Gastrocnemius medialis (tissue), 4 donors: ENCODE measurements at regions not wholly inside any gene's neighbourhood (a gene's known extent, or its start where the extent isn't known, plus 50 kb on each side); places are given as distances from the start of the nearest gene placed in this dataset.

Experiments
- ATAC-seq, 2 donors: fragments of 150-250 bp; one replicate each; pipeline ENCODE4 v1.9.1; 2016
- DNase-seq, 2 donors: peaks; one replicate each; pipeline ENCODE4 v3.0.0-alpha.2; 2019
- H3K27ac ChIP-seq, 4 donors: fragments of 200-600 bp; sonication (generic); 1 replicate in 1 of 4; 2 replicates in 3 of 4; pipeline ENCODE4 v1.5.1; 2016 to 2018; ENCODE audit warnings: mild to moderate bottlenecking in 2 of 4, moderate library complexity in 1 of 4
- H3K27me3 ChIP-seq, 3 donors: fragments of 200-600 bp; sonication (generic) in 2 of 3; 1 replicate in 1 of 3; 2 replicates in 2 of 3; pipeline versions ENCODE4 v1.5.1 to v1.6.0; 2016 to 2019; ENCODE audit warnings: mild to moderate bottlenecking in 1 of 3, moderate library complexity in 1 of 3
- H3K36me3 ChIP-seq, 2 donors: fragments of 200-600 bp; sonication (generic) in 1 of 2; one replicate each; pipeline ENCODE4 v1.5.1; 2017 to 2018
- H3K4me1 ChIP-seq, 2 donors: fragments of 200-600 bp; sonication (generic) in 1 of 2; one replicate each; pipeline ENCODE4 v1.5.1; 2016 to 2017; ENCODE audit warnings: mild to moderate bottlenecking in 2 of 2
- H3K4me3 ChIP-seq, 4 donors: fragments of 200-600 bp; sonication (generic) in 3 of 4; 1 replicate in 1 of 4; 2 replicates in 3 of 4; pipeline ENCODE4 v1.5.1; 2016 to 2019; ENCODE audit warnings: mild to moderate bottlenecking in 2 of 4
- H3K9me3 ChIP-seq, 3 donors: fragments of 200-600 bp; sonication (generic) in 2 of 3; 1 replicate in 1 of 3; 2 replicates in 2 of 3; pipeline ENCODE4 v1.5.1; 2016 to 2019
- POLR2A ChIP-seq, 2 donors: fragments of 450-650 bp; IDR thresholded peaks; one replicate each; pipeline ENCODE4 v1.6.1; 2017; ENCODE audit warnings: antibody characterized with exemption in 2 of 2, mild to moderate bottlenecking in 2 of 2, moderate library complexity in 2 of 2
- in situ Hi-C, 4 donors: fragments of 200-750 bp; cut with MboI; loops; one replicate each; pipeline versions ENCODE4 v1.15.0 to v1.8.0; 2017; ENCODE audit warnings: low sequenced_read_pairs in 4 of 4
- intact Hi-C: fragments of 100-400 bp; cut with DNase I; formaldehyde crosslinking; loops from one replicate; pipeline ENCODE4 v1.15.1; 2023; ENCODE audit warnings: low total_unique reads
- TF ChIP-seq, protein P1 (sequence below), 5 experiments: fragments of 450-650 bp in 3 of 5; fragments of 200-600 bp in 2 of 5; sonication (generic) in 2 of 5; IDR thresholded peaks in 4 of 5; conservative IDR thresholded peaks in 1 of 5; 1 replicate in 4 of 5; 2 replicates in 1 of 5; pipeline ENCODE4 v1.5.1; 2016 to 2019; ENCODE audit warnings: antibody characterized with exemption in 5 of 5, mild to moderate bottlenecking in 3 of 5, moderate library complexity in 3 of 5

DNA sequence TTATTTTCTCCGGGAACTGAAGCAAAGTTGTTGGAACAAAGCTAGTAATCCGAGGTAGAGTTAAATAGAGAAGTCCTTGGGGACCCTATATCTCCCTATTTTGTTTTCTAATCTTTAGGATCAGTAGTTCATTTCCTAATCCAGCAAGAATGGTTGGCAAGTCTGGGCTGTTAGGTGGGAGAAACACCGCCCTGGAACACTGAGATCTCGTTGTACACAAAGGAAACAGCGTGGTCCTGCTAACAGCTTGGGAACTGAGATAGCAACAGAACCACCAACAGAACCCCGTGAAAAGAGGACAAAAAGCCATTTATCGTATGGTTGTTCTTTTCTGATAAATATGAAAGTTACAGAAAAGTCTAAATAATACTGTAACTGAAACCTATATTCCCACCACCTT is 121.9 kb upstream of the CDC42BPA start:
- H3K4me3 ChIP-seq, result no peak overlapping the region

DNA sequence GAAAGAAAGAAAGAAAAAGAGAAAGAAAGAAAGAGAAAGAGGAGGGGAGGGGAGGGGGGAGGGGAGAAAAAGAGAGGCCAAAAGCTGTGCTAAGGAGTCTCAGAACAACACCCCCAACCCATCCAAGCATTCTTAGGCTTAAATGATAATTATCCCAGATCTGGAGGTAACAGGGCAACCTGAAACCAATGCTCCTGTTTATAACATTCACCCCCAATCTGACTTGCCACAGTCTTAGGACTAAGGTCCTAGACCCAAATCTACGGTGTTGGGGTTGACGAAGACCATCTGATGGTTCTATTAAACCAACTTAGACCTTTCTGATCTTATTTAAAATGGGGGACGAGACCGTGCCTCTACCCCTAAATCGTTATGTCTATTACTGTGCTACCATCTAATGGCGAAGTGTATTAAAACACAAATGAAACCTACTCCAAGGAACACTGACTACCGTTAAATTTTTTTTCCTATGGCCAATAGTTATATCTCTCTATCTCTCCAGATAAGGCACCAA is 119.3 kb upstream of the CDC42BPA start:
- H3K27me3 ChIP-seq, result no peaks in the 10 kb centered on the region
- no peaks in the 10 kb centered on the region for H3K36me3 ChIP-seq
- DNase-seq, result no peak
- peak overlapping the region; percentile 46 to 61 (median 52) for H3K4me3 ChIP-seq
- peak; percentile 87 to 90 for ATAC-seq
- TF ChIP-seq, protein P1, sequence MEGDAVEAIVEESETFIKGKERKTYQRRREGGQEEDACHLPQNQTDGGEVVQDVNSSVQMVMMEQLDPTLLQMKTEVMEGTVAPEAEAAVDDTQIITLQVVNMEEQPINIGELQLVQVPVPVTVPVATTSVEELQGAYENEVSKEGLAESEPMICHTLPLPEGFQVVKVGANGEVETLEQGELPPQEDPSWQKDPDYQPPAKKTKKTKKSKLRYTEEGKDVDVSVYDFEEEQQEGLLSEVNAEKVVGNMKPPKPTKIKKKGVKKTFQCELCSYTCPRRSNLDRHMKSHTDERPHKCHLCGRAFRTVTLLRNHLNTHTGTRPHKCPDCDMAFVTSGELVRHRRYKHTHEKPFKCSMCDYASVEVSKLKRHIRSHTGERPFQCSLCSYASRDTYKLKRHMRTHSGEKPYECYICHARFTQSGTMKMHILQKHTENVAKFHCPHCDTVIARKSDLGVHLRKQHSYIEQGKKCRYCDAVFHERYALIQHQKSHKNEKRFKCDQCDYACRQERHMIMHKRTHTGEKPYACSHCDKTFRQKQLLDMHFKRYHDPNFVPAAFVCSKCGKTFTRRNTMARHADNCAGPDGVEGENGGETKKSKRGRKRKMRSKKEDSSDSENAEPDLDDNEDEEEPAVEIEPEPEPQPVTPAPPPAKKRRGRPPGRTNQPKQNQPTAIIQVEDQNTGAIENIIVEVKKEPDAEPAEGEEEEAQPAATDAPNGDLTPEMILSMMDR (IDR thresholded peaks at IDR 0.05 in 4 of 5, conservative IDR thresholded peaks at IDR 0.05 in 1 of 5), result peak; percentile 9 to 55 (median 45)
- no peak for TF ChIP-seq POLR2A (IDR thresholded peaks at IDR 0.05)
- no peaks in the 10 kb centered on the region for H3K9me3 ChIP-seq
- in situ Hi-C loops (loop anchor here (10.0 to 25.0 kb wide), 7 partner anchors 193 to 825 kb away; no protein-coding TSS in a partner anchor), intact Hi-C loops (loop anchor here (1.0 to 10.0 kb wide), 5 partner anchors 123 to 525 kb away; partner anchors contain the start of gene CDC42BPA)
- H3K27ac ChIP-seq, result peak overlapping the region in 2 of 4 donors; percentile 11 to 59
- H3K4me1 ChIP-seq, result peaks cover 11 to 27% of the 10 kb centered on the region in 2 donors

More for the DNA sequence above, 121.9 kb upstream of the CDC42BPA start:
- ATAC-seq (peak; percentile 32 to 47), DNase-seq (no peak)
- Histone ChIP-seq H3K36me3 (no peaks in the 10 kb centered on the region), H3K27ac (peak overlapping the region; percentile 22 to 73 (median 54)), H3K4me1 (peaks cover 9 to 27% of the 10 kb centered on the region in 2 donors), H3K9me3 (no peaks in the 10 kb centered on the region), H3K27me3 (no peaks in the 10 kb centered on the region)
- TF ChIP-seq, protein P1 (IDR thresholded peaks at IDR 0.05 in 4 of 5, conservative IDR thresholded peaks at IDR 0.05 in 1 of 5), result no peak
- no peak for TF ChIP-seq POLR2A (IDR thresholded peaks at IDR 0.05)
- intact Hi-C loops (loop anchor here (5.0 kb wide), 1 partner anchor 813 kb away; no protein-coding TSS in a partner anchor), in situ Hi-C loops (loop anchor here (25.0 kb wide), 5 partner anchors 203 to 828 kb away; no protein-coding TSS in a partner anchor)

DNA sequence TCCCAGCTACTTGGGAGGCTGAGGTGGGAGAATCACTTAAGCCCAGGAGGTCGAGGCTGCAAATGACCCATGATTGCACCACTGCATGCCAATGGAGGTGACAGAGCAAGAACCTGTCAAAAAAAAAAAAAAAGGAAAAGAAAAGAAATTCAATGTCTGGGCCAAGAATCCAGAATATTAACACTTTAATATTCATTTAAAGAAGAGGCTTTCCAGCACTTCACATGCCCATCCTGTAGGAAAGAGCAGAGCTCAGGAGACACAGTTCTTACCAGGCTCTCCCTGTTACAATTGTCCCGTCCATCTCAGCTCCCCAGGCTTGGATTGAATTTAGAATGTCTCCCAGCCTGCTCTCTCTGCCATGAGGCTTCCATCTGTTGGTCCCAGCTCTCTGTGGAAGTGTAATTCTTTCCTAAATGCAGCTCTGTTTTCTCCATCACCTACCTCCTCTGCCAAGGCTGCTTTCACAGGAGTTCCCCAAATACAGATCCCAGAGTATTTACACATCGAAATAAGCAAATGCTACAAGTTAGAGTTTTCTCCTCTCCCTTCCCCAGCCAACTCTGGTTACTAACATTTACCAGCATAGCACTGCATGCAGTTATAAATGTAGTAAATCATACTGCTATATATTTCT is 116.6 kb upstream of the CDC42BPA start:
- Histone ChIP-seq H3K27ac (peak overlapping the region in 1 of 4 donors; percentile 3), H3K9me3 (no peaks in the 10 kb centered on the region), H3K36me3 (no peaks in the 10 kb centered on the region), H3K27me3 (no peaks in the 10 kb centered on the region), H3K4me1 (peaks cover 24 to 37% of the 10 kb centered on the region in 2 donors), H3K4me3 (no peak overlapping the region)
- DNase-seq, result no peak
- TF ChIP-seq POLR2A (IDR thresholded peaks at IDR 0.05), result no peak
- TF ChIP-seq, protein P1 (IDR thresholded peaks at IDR 0.05 in 4 of 5, conservative IDR thresholded peaks at IDR 0.05 in 1 of 5), result no peak
- in situ Hi-C loops (loop anchor here (10.0 to 25.0 kb wide), 7 partner anchors 190 to 823 kb away; no protein-coding TSS in a partner anchor), intact Hi-C loops (loop anchor here (5.0 to 10.0 kb wide), 4 partner anchors 120 to 523 kb away; partner anchors contain the start of gene CDC42BPA)
- ATAC-seq, result no peak

GRCh38 chr1:227433663-227434341 is 115.5 kb upstream of the CDC42BPA start:
- Histone ChIP-seq H3K27ac (no peak overlapping the region), H3K36me3 (no peaks in the 10 kb centered on the region), H3K27me3 (no peaks in the 10 kb centered on the region), H3K4me3 (no peak overlapping the region), H3K9me3 (no peaks in the 10 kb centered on the region), H3K4me1 (peaks cover 33 to 42% of the 10 kb centered on the region in 2 donors)
- ATAC-seq (no peak), DNase-seq (no peak)
- in situ Hi-C loops (loop anchor here (10.0 to 25.0 kb wide), 7 partner anchors 189 to 822 kb away; no protein-coding TSS in a partner anchor), intact Hi-C loops (loop anchor here (10.0 kb wide), 2 partner anchors 119 to 439 kb away; partner anchors contain the start of gene CDC42BPA)
- TF ChIP-seq, protein P1 (IDR thresholded peaks at IDR 0.05 in 4 of 5, conservative IDR thresholded peaks at IDR 0.05 in 1 of 5), result no peak
- no peak for TF ChIP-seq POLR2A (IDR thresholded peaks at IDR 0.05)
